Liver (tissue), 3 donors: ENCODE measurements at regions not wholly inside any gene's neighbourhood (a gene's known extent, or its start where the extent isn't known, plus 50 kb on each side); places are given as distances from the start of the nearest gene placed in this dataset.

ENCODE experiments used
- GABPA ChIP-seq, 2 donors: IDR thresholded peaks in 1 of 2; conservative IDR thresholded peaks in 1 of 2; 2 replicates each; pipeline ENCODE4 v1.6.1; 2016; ENCODE audit warnings: antibody characterized with exemption in 2 of 2, mild to moderate bottlenecking in 1 of 2, moderate library complexity in 1 of 2
- REST ChIP-seq: IDR thresholded peaks from 2 replicates; pipeline ENCODE4 v1.6.1; 2016; ENCODE audit warnings: antibody characterized with exemption, mild to moderate bottlenecking
- RXRA ChIP-seq, 2 donors: IDR thresholded peaks; 2 replicates each; pipeline ENCODE4 v1.6.1; 2017 to 2018; ENCODE audit warnings: antibody characterized with exemption in 2 of 2, mild to moderate bottlenecking in 1 of 2
- SP1 ChIP-seq: IDR thresholded peaks from 2 replicates; pipeline ENCODE4 v1.6.1; 2018; ENCODE audit warnings: antibody characterized with exemption, mild to moderate bottlenecking
- TAF1 ChIP-seq: conservative IDR thresholded peaks from 2 replicates; pipeline ENCODE4 v1.6.1; 2016; ENCODE audit warnings: antibody characterized with exemption, mild to moderate bottlenecking
- TF ChIP-seq, protein P1 (sequence below): fragments of 150-350 bp; IDR thresholded peaks from 2 replicates; pipeline ENCODE4 v1.5.1; 2017; ENCODE audit warnings: improper control_type of control experiment, low read depth, low read length; ENCODE audit not compliant: missing input control
- TF ChIP-seq, protein P2 (sequence below): IDR thresholded peaks from 2 replicates; pipeline ENCODE4 v1.6.1; 2016; ENCODE audit warnings: antibody characterized with exemption
- donor health status: healthy.
- donor health status: healthy.

- TF ChIP-seq, protein P1, sequence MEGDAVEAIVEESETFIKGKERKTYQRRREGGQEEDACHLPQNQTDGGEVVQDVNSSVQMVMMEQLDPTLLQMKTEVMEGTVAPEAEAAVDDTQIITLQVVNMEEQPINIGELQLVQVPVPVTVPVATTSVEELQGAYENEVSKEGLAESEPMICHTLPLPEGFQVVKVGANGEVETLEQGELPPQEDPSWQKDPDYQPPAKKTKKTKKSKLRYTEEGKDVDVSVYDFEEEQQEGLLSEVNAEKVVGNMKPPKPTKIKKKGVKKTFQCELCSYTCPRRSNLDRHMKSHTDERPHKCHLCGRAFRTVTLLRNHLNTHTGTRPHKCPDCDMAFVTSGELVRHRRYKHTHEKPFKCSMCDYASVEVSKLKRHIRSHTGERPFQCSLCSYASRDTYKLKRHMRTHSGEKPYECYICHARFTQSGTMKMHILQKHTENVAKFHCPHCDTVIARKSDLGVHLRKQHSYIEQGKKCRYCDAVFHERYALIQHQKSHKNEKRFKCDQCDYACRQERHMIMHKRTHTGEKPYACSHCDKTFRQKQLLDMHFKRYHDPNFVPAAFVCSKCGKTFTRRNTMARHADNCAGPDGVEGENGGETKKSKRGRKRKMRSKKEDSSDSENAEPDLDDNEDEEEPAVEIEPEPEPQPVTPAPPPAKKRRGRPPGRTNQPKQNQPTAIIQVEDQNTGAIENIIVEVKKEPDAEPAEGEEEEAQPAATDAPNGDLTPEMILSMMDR, result no peak
- TF ChIP-seq SP1 (no peak), REST (no peak), TAF1 (no peak), GABPA (IDR thresholded peaks at IDR 0.05 in 1 of 2, conservative IDR thresholded peaks at IDR 0.05 in 1 of 2) (no peak), RXRA (IDR thresholded peaks at IDR 0.05) (no peak)
- TF ChIP-seq, protein P2, sequence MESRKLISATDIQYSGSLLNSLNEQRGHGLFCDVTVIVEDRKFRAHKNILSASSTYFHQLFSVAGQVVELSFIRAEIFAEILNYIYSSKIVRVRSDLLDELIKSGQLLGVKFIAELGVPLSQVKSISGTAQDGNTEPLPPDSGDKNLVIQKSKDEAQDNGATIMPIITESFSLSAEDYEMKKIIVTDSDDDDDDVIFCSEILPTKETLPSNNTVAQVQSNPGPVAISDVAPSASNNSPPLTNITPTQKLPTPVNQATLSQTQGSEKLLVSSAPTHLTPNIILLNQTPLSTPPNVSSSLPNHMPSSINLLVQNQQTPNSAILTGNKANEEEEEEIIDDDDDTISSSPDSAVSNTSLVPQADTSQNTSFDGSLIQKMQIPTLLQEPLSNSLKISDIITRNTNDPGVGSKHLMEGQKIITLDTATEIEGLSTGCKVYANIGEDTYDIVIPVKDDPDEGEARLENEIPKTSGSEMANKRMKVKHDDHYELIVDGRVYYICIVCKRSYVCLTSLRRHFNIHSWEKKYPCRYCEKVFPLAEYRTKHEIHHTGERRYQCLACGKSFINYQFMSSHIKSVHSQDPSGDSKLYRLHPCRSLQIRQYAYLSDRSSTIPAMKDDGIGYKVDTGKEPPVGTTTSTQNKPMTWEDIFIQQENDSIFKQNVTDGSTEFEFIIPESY, result no peak
Observed at GRCh38 chr2:172351586-172351985, 75.8 kb upstream of the ITGA6 start.
